ENCODE measurements at regions not wholly inside any gene's neighbourhood (a gene's known extent, or its start where the extent isn't known, plus 50 kb on each side); places are given as distances from the start of the nearest gene placed in this dataset.

DNA sequence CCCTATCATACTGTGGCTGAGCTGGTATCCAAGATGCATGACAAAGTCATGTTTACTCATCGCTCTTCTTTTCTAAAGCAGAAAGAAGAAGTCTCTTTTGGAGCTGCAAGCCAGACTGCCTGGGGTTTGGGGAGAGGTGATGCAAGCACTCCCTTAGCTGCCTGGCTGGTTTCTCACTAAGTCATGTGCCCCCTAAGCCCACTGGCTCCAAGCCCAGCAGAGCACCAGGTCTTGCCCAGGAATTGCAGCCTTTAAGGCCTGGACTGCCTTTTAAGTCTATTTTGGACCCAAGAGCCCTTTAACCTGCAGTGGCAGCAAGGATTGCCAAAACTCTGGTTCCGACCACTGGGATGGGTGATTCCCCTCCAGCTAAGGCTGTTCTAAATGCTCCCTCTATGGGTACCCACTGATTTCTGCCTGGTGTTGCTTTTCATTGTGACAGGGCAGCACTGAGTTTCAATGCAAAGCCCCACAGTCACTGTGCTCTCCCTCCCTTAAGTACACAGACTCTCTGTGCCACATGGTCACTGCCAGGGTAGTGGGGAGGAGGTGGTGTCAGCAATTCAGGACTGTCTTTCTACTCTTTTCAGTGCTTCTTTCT, 548.6 kb downstream of the TLL1 start:
- peaks cover 0 to 8% of the 10 kb centered on the region in 2 donors for H3K9me3 ChIP-seq (ENCODE audit: control insufficient read depth in 2 of 2, insufficient read depth in 1 of 2, low read length in 1 of 2)
- 99% methylated on average over 2 of the region's 2 CpGs for WGBS

DNA sequence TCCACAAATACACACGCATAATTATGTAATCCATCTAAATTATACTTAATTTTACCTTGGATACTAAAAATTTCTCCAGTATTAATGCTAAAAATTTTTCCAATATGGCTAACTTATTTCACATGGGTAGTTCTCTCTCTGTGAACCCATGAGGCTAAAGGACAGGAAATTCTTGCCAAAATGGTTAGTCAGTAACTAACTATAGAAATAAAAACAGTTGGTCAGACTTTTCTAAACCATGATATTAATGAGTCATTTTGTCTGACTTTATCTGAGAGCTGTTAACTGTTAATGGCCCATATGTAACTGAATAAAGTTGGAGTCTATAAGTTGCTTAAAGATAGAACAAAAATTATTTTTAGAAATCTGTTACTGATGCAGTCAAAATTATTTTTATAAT, 549.4 kb downstream of the TLL1 start:
- H3K4me1 ChIP-seq (ENCODE audit: control insufficient read depth in 2 of 2, insufficient read depth in 2 of 2, low read length in 2 of 2) = no peaks in the 10 kb centered on the region
- H3K27ac ChIP-seq (ENCODE audit: low read depth in 1 of 2, low read length in 1 of 2) = no peak overlapping the region
- H3K27me3 ChIP-seq (ENCODE audit: control insufficient read depth in 2 of 2, insufficient read depth in 1 of 2, low read length in 1 of 2) = no peaks in the 10 kb centered on the region
- 94% methylated on average over 1 of the region's 1 CpG for WGBS
- no peak for DNase-seq (ENCODE audit: low read depth in 6 of 9, low spot score in 9 of 9)
- H3K4me3 ChIP-seq (ENCODE audit: low read length in 2 of 2) = no peak overlapping the region
- no peaks in the 10 kb centered on the region for H3K36me3 ChIP-seq (ENCODE audit: control insufficient read depth in 2 of 2, insufficient read depth in 2 of 2, low read length in 1 of 2)
- peaks cover 0 to 8% of the 10 kb centered on the region in 2 donors for H3K9me3 ChIP-seq (ENCODE audit: control insufficient read depth in 2 of 2, insufficient read depth in 1 of 2, low read length in 1 of 2)

More for the DNA sequence above, 548.6 kb downstream of the TLL1 start:
- H3K4me1 ChIP-seq (ENCODE audit: control insufficient read depth in 2 of 2, insufficient read depth in 2 of 2, low read length in 2 of 2) = no peaks in the 10 kb centered on the region
- H3K27me3 ChIP-seq (ENCODE audit: control insufficient read depth in 2 of 2, insufficient read depth in 1 of 2, low read length in 1 of 2) = no peaks in the 10 kb centered on the region
- DNase-seq (ENCODE audit: low read depth in 6 of 9, low spot score in 9 of 9) = no peak
- H3K27ac ChIP-seq (ENCODE audit: low read depth in 1 of 2, low read length in 1 of 2) = no peak overlapping the region
- no peaks in the 10 kb centered on the region for H3K36me3 ChIP-seq (ENCODE audit: control insufficient read depth in 2 of 2, insufficient read depth in 2 of 2, low read length in 1 of 2)
- H3K4me3 ChIP-seq (ENCODE audit: low read length in 2 of 2) = no peak overlapping the region

- H3K36me3 ChIP-seq (ENCODE audit: control insufficient read depth in 2 of 2, insufficient read depth in 2 of 2, low read length in 1 of 2) = no peaks in the 10 kb centered on the region
- WGBS = 93% methylated on average over 2 of the region's 2 CpGs
- DNase-seq (ENCODE audit: low read depth in 6 of 9, low spot score in 9 of 9) = no peak
Observed at GRCh38 chr4:166426300-166426863, 553.3 kb downstream of the TLL1 start.

GRCh38 chr4:166432125-166432524, 559.1 kb downstream of the TLL1 start:
- Histone ChIP-seq H3K4me3 (ENCODE audit: low read length in 2 of 2) (no peak overlapping the region), H3K4me1 (ENCODE audit: control insufficient read depth in 2 of 2, insufficient read depth in 2 of 2, low read length in 2 of 2) (no peaks in the 10 kb centered on the region), H3K27ac (ENCODE audit: low read depth in 1 of 2, low read length in 1 of 2) (no peak overlapping the region), H3K27me3 (ENCODE audit: control insufficient read depth in 2 of 2, insufficient read depth in 1 of 2, low read length in 1 of 2) (no peaks in the 10 kb centered on the region), H3K9me3 (ENCODE audit: control insufficient read depth in 2 of 2, insufficient read depth in 1 of 2, low read length in 1 of 2) (no peaks in the 10 kb centered on the region), H3K36me3 (ENCODE audit: control insufficient read depth in 2 of 2, insufficient read depth in 2 of 2, low read length in 1 of 2) (no peaks in the 10 kb centered on the region)
- no peak for DNase-seq (ENCODE audit: low read depth in 6 of 9, low spot score in 9 of 9)

More at GRCh38 chr4:166426300-166426863, 553.3 kb downstream of the TLL1 start:
- H3K27me3 ChIP-seq (ENCODE audit: control insufficient read depth in 2 of 2, insufficient read depth in 1 of 2, low read length in 1 of 2) = no peaks in the 10 kb centered on the region
- H3K27ac ChIP-seq (ENCODE audit: low read depth in 1 of 2, low read length in 1 of 2) = no peak overlapping the region
- H3K4me3 ChIP-seq (ENCODE audit: low read length in 2 of 2) = no peak overlapping the region
- no peaks in the 10 kb centered on the region for H3K9me3 ChIP-seq (ENCODE audit: control insufficient read depth in 2 of 2, insufficient read depth in 1 of 2, low read length in 1 of 2)
- no peaks in the 10 kb centered on the region for H3K4me1 ChIP-seq (ENCODE audit: control insufficient read depth in 2 of 2, insufficient read depth in 2 of 2, low read length in 2 of 2)

DNA sequence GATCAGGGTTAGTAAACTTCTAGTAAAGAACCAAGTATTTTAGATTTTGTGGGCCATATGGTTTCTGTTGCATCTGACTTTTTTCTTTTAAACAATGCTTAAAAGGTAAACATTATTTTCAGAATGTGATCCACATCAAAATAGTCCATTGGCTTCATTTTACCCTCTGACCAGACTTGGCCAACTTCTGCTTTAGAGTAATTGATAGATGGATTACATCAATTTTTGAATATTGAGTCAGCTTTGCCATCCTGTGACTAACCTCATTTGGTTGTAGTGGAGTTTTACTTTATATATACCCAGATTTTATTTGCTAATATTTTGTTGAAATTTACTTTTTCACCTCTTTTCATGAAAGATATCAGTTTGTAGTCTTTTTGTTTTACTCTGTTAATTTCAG, 559.8 kb downstream of the TLL1 start:
- H3K27ac ChIP-seq (ENCODE audit: low read depth in 1 of 2, low read length in 1 of 2) = no peak overlapping the region
- H3K4me1 ChIP-seq (ENCODE audit: control insufficient read depth in 2 of 2, insufficient read depth in 2 of 2, low read length in 2 of 2) = no peaks in the 10 kb centered on the region
- H3K4me3 ChIP-seq (ENCODE audit: low read length in 2 of 2) = no peak overlapping the region
- no peaks in the 10 kb centered on the region for H3K9me3 ChIP-seq (ENCODE audit: control insufficient read depth in 2 of 2, insufficient read depth in 1 of 2, low read length in 1 of 2)
- H3K36me3 ChIP-seq (ENCODE audit: control insufficient read depth in 2 of 2, insufficient read depth in 2 of 2, low read length in 1 of 2) = no peaks in the 10 kb centered on the region
- H3K27me3 ChIP-seq (ENCODE audit: control insufficient read depth in 2 of 2, insufficient read depth in 1 of 2, low read length in 1 of 2) = no peaks in the 10 kb centered on the region
- DNase-seq (ENCODE audit: low read depth in 6 of 9, low spot score in 9 of 9) = no peak

- H3K27me3 ChIP-seq (ENCODE audit: control insufficient read depth in 2 of 2, insufficient read depth in 1 of 2, low read length in 1 of 2) = no peaks in the 10 kb centered on the region
- 0% methylated on average over 1 of the region's 1 CpG for WGBS
- H3K36me3 ChIP-seq (ENCODE audit: control insufficient read depth in 2 of 2, insufficient read depth in 2 of 2, low read length in 1 of 2) = no peaks in the 10 kb centered on the region
- H3K9me3 ChIP-seq (ENCODE audit: control insufficient read depth in 2 of 2, insufficient read depth in 1 of 2, low read length in 1 of 2) = no peaks in the 10 kb centered on the region
- no peak overlapping the region for H3K4me3 ChIP-seq (ENCODE audit: low read length in 2 of 2)
- H3K4me1 ChIP-seq (ENCODE audit: control insufficient read depth in 2 of 2, insufficient read depth in 2 of 2, low read length in 2 of 2) = no peaks in the 10 kb centered on the region
- no peak for DNase-seq (ENCODE audit: low read depth in 6 of 9, low spot score in 9 of 9)
- no peak overlapping the region for H3K27ac ChIP-seq (ENCODE audit: low read depth in 1 of 2, low read length in 1 of 2)
Observed at GRCh38 chr4:166435449-166435848, 562.4 kb downstream of the TLL1 start.

DNA sequence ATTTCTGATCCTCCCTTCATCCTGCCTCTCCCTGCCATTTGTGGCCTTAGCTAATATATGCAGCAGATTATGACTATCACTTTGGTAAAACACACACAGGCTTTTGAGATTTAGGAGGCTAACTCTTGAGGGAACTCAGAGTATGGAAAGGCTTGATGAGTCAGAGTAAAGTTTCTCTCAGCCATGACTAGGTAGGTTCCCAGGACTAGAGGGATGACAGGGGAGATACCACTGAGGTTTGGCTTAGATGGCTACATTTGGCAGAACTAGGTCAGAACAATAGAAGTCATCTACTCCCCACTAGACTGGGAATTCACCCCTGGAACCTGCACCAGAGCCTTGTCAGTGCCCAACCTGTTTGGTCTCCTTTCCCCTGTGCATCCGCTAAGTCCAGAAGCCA, 585.7 kb downstream of the TLL1 start:
- H3K9me3 ChIP-seq (ENCODE audit: control insufficient read depth in 2 of 2, insufficient read depth in 1 of 2, low read length in 1 of 2) = peaks cover 0 to 5% of the 10 kb centered on the region in 2 donors
- no peak overlapping the region for H3K4me3 ChIP-seq (ENCODE audit: low read length in 2 of 2)
- 97% methylated on average over 1 of the region's 1 CpG for WGBS
- no peaks in the 10 kb centered on the region for H3K27me3 ChIP-seq (ENCODE audit: control insufficient read depth in 2 of 2, insufficient read depth in 1 of 2, low read length in 1 of 2)
- H3K36me3 ChIP-seq (ENCODE audit: control insufficient read depth in 2 of 2, insufficient read depth in 2 of 2, low read length in 1 of 2) = no peaks in the 10 kb centered on the region
- H3K27ac ChIP-seq (ENCODE audit: low read depth in 1 of 2, low read length in 1 of 2) = no peak overlapping the region
- no peaks in the 10 kb centered on the region for H3K4me1 ChIP-seq (ENCODE audit: control insufficient read depth in 2 of 2, insufficient read depth in 2 of 2, low read length in 2 of 2)
- DNase-seq (ENCODE audit: low read depth in 6 of 9, low spot score in 9 of 9) = no peak

DNA sequence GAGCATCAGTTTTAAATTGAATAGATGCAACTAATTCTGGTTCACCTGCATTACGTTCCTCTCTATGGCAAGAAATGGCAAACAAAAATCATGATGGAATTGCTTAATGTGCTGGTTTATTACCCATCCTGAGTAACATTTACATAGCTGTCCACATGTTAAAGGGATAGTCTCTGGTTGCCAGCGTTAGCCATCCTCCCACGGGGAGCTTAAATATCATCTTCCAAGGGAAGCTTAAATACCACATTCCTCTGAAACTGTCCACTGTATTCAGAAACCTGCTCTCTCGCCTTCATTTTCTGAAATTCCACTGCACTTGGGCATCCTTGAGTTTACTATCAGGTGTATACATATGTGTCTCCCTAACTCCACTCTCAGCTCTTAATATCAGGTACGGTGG, 586.6 kb downstream of the TLL1 start:
- Histone ChIP-seq H3K4me1 (ENCODE audit: control insufficient read depth in 2 of 2, insufficient read depth in 2 of 2, low read length in 2 of 2) (no peaks in the 10 kb centered on the region), H3K27me3 (ENCODE audit: control insufficient read depth in 2 of 2, insufficient read depth in 1 of 2, low read length in 1 of 2) (no peaks in the 10 kb centered on the region), H3K36me3 (ENCODE audit: control insufficient read depth in 2 of 2, insufficient read depth in 2 of 2, low read length in 1 of 2) (no peaks in the 10 kb centered on the region), H3K4me3 (ENCODE audit: low read length in 2 of 2) (no peak overlapping the region), H3K9me3 (ENCODE audit: control insufficient read depth in 2 of 2, insufficient read depth in 1 of 2, low read length in 1 of 2) (peaks cover 0 to under 1% of the 10 kb centered on the region in 2 donors), H3K27ac (ENCODE audit: low read depth in 1 of 2, low read length in 1 of 2) (no peak overlapping the region)
- DNase-seq (ENCODE audit: low read depth in 6 of 9, low spot score in 9 of 9) = no peak
- WGBS = 73% methylated on average over 5 of the region's 5 CpGs

- H3K36me3 ChIP-seq (ENCODE audit: control insufficient read depth in 2 of 2, insufficient read depth in 2 of 2, low read length in 1 of 2) = no peaks in the 10 kb centered on the region
- no peak for DNase-seq (ENCODE audit: low read depth in 6 of 9, low spot score in 9 of 9)
- 87% methylated on average over 3 of the region's 3 CpGs for WGBS
- H3K27ac ChIP-seq (ENCODE audit: low read depth in 1 of 2, low read length in 1 of 2) = no peak overlapping the region
- no peak overlapping the region for H3K4me3 ChIP-seq (ENCODE audit: low read length in 2 of 2)
- no peaks in the 10 kb centered on the region for H3K27me3 ChIP-seq (ENCODE audit: control insufficient read depth in 2 of 2, insufficient read depth in 1 of 2, low read length in 1 of 2)
- no peaks in the 10 kb centered on the region for H3K4me1 ChIP-seq (ENCODE audit: control insufficient read depth in 2 of 2, insufficient read depth in 2 of 2, low read length in 2 of 2)
- H3K9me3 ChIP-seq (ENCODE audit: control insufficient read depth in 2 of 2, insufficient read depth in 1 of 2, low read length in 1 of 2) = no peaks in the 10 kb centered on the region
Observed at GRCh38 chr4:166460769-166461550, 587.9 kb downstream of the TLL1 start.
